HepG2 (cell line): ENCODE measurements at regions not wholly inside any gene's neighbourhood (a gene's known extent, or its start where the extent isn't known, plus 50 kb on each side); places are given as distances from the start of the nearest gene placed in this dataset.

Source experiments
- BCLAF1 ChIP-seq: fragments of 450-650 bp; IDR thresholded peaks from 2 replicates; pipeline ENCODE4 v1.6.1; 2017; ENCODE audit warnings: mild to moderate bottlenecking
- HINFP ChIP-seq: sonication (generic); formaldehyde crosslinking; IDR thresholded peaks from 2 replicates; pipeline ENCODE4 v1.4.0; 2020; ENCODE audit warnings: low read depth, mild to moderate bottlenecking, missing genetic modification reagents
- KDM2A ChIP-seq: sonication (generic); formaldehyde crosslinking; IDR thresholded peaks from 2 replicates; pipeline ENCODE4 v1.4.0; 2020; ENCODE audit warnings: low read depth, missing genetic modification reagents, borderline replicate concordance
- KLF9 ChIP-seq: IDR thresholded peaks from 2 replicates; pipeline ENCODE4 v1.6.1; 2016; ENCODE audit warnings: low read depth
- PAF1 ChIP-seq: IDR thresholded peaks from 2 replicates; pipeline ENCODE4 v1.6.1; 2016; ENCODE audit warnings: missing genetic modification reagents, missing compliant biosample characterization
- POLR2AphosphoS2 ChIP-seq: IDR thresholded peaks from 2 replicates; pipeline ENCODE4 v1.6.1; 2011; ENCODE audit warnings: low read depth, low read length, improper control_type of control experiment
- PRMT3 ChIP-seq: sonication (generic); formaldehyde crosslinking; IDR thresholded peaks from 2 replicates; pipeline ENCODE4 v1.8.1; 2022; ENCODE audit warnings: low read depth, mild to moderate bottlenecking, moderate library complexity, missing genetic modification reagents, borderline replicate concordance
- REPIN1 ChIP-seq: sonication (generic); formaldehyde crosslinking; IDR thresholded peaks from 2 replicates; pipeline ENCODE4 v1.8.0; 2022; ENCODE audit warnings: missing genetic modification reagents, low read depth, mild to moderate bottlenecking, borderline replicate concordance
- SAP130 ChIP-seq: IDR thresholded peaks from 2 replicates; pipeline ENCODE4 v1.6.1; 2016; ENCODE audit warnings: low read depth
- SNAPC2 ChIP-seq: sonication (generic); formaldehyde crosslinking; IDR thresholded peaks from 2 replicates; pipeline ENCODE4 v1.8.1; 2022; ENCODE audit warnings: mild to moderate bottlenecking, missing genetic modification reagents
- TAF15 ChIP-seq: fragments of 200-400 bp; formaldehyde crosslinking; IDR thresholded peaks from one replicate; pipeline ENCODE4 v1.6.1; 2018; ENCODE audit warnings: mild to moderate bottlenecking, low read depth, low read length; ENCODE audit not compliant: poor library complexity, severe bottlenecking
- TCF7L2 ChIP-seq: IDR thresholded peaks from 2 replicates; pipeline ENCODE4 v1.6.1; 2011; ENCODE audit warnings: mild to moderate bottlenecking, low read depth, low read length, moderate library complexity
- YY1 ChIP-seq: IDR thresholded peaks from 2 replicates; pipeline ENCODE4 v1.6.1; 2011; ENCODE audit warnings: low read length, low read depth, moderate library complexity, mild to moderate bottlenecking; ENCODE audit not compliant: insufficient read depth, insufficient replicate concordance
- ZBTB20 ChIP-seq: sonication (generic); formaldehyde crosslinking; IDR thresholded peaks from 2 replicates; pipeline ENCODE4 v1.8.1; 2023; ENCODE audit warnings: missing genetic modification reagents, low read depth, mild to moderate bottlenecking, borderline replicate concordance
- ZBTB42 ChIP-seq: sonication (generic); formaldehyde crosslinking; IDR thresholded peaks from 2 replicates; pipeline ENCODE4 v1.5.0; 2020; ENCODE audit warnings: mild to moderate bottlenecking, missing genetic modification reagents
- ZNF253 ChIP-seq: sonication (generic); formaldehyde crosslinking; IDR thresholded peaks from 2 replicates; pipeline ENCODE4 v1.8.0; 2022; ENCODE audit warnings: mild to moderate bottlenecking, missing genetic modification reagents, borderline replicate concordance
- ZNF430 ChIP-seq: sonication (generic); formaldehyde crosslinking; IDR thresholded peaks from 2 replicates; pipeline ENCODE4 v1.9.0; 2021; ENCODE audit warnings: mild to moderate bottlenecking, missing genetic modification reagents
- ZNF576 ChIP-seq: sonication (generic); formaldehyde crosslinking; IDR thresholded peaks from 2 replicates; pipeline ENCODE4 v1.4.0; 2020; ENCODE audit warnings: mild to moderate bottlenecking, missing genetic modification reagents
- ZNF766 ChIP-seq: sonication (generic); formaldehyde crosslinking; IDR thresholded peaks from 2 replicates; pipeline ENCODE4 v1.5.0; 2020; ENCODE audit warnings: missing genetic modification reagents, borderline replicate concordance
- ZSCAN31 ChIP-seq: sonication (generic); formaldehyde crosslinking; IDR thresholded peaks from 2 replicates; pipeline ENCODE4 v1.5.0; 2020; ENCODE audit warnings: low read depth, mild to moderate bottlenecking, missing genetic modification reagents

- TF ChIP-seq BCLAF1 (no peak), YY1 (no peak), REPIN1 (CRISPR knock-in tag) (no peak), ZNF766 (CRISPR knock-in tag) (no peak), ZNF576 (CRISPR knock-in tag) (no peak), ZNF253 (CRISPR knock-in tag) (no peak), KDM2A (peak; percentile 85), HINFP (CRISPR knock-in tag) (peak; percentile 49; the same call in 1 of the 2 replicates), PAF1 (CRISPR knock-in tag) (no peak), ZBTB20 (CRISPR knock-in tag) (no peak), SNAPC2 (no peak), TCF7L2 (no peak), POLR2AphosphoS2 (no peak), ZNF430 (no peak), KLF9 (CRISPR knock-in tag) (no peak), SAP130 (peak; percentile 34; the same call in 1 of the 2 replicates), PRMT3 (CRISPR knock-in tag) (no peak), TAF15 (no peak), ZBTB42 (CRISPR knock-in tag) (no peak), ZSCAN31 (CRISPR knock-in tag) (no peak; the same call in 1 of the 2 replicates)
These were observed 219.9 kb upstream of the IGF1R start (continued) for GRCh38 chr15:98428253-98428989.
